ENCODE measurements at regions not wholly inside any gene's neighbourhood (a gene's known extent, or its start where the extent isn't known, plus 50 kb on each side); places are given as distances from the start of the nearest gene placed in this dataset.

DNA sequence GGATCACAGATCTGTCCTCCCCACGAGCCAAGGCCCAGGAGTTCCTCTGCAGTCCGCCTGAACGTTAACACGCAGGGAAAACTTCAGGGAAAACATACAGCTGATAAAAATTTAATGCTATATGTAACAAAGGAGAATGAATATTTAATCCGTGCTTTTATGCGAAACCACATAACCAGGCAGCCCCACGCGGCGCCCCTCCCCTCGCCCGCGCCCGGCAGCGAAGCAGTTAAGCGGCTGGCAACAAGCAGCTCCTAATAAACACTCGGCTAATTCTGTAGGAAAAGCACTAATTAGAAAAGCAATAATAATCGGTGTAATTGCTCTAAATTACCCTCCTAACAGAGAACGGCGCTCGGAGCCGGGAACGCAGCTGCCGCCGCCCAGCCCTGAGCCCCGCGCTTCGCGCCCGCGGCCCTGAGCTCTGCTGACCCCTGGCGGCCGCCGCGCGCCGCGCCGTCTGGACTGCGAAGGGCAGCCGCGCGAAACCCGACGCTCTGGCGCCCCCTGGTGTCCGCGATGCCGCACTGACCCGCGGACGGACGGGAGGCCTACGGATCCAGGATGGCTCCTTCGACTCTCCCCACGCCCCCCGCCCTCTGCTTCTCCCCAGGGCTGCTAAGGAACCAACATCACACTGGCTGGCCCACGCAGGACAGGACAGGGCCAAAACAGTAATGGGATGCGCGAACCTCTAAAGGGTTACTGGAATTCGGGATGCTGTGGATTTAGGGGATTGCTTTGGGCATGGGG, 181.4 kb downstream of the SMAD2 start (continued):
- TF ChIP-seq RBM34 (IDR thresholded peaks at IDR 0.05; ENCODE audit: borderline replicate concordance, insufficient read depth, low read length) = no peak
- TF ChIP-seq, protein P1, sequence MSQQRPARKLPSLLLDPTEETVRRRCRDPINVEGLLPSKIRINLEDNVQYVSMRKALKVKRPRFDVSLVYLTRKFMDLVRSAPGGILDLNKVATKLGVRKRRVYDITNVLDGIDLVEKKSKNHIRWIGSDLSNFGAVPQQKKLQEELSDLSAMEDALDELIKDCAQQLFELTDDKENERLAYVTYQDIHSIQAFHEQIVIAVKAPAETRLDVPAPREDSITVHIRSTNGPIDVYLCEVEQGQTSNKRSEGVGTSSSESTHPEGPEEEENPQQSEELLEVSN (IDR thresholded peaks at IDR 0.05; ENCODE audit: borderline replicate concordance in 1 of 2, extremely low read depth in 1 of 2, insufficient read depth in 1 of 2, insufficient read length in 1 of 2, low read depth in 1 of 2, low read length in 1 of 2, poor library complexity in 1 of 2, severe bottlenecking in 1 of 2) = peak in 1 of 2 experiments; percentile 65
- TF ChIP-seq CCNT2 (IDR thresholded peaks at IDR 0.05; ENCODE audit: borderline replicate concordance, extremely low read depth, insufficient read length, low read depth, low read length) = no peak
- TF ChIP-seq, protein P2, sequence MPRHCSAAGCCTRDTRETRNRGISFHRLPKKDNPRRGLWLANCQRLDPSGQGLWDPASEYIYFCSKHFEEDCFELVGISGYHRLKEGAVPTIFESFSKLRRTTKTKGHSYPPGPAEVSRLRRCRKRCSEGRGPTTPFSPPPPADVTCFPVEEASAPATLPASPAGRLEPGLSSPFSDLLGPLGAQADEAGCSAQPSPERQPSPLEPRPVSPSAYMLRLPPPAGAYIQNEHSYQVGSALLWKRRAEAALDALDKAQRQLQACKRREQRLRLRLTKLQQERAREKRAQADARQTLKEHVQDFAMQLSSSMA (CRISPR knock-in tag; IDR thresholded peaks at IDR 0.05) = no peak
- no peak for TF ChIP-seq CBFA2T2 (conservative IDR thresholded peaks at IDR 0.05)
- TF ChIP-seq, protein P3, sequence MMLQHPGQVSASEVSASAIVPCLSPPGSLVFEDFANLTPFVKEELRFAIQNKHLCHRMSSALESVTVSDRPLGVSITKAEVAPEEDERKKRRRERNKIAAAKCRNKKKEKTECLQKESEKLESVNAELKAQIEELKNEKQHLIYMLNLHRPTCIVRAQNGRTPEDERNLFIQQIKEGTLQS (IDR thresholded peaks at IDR 0.05) = no peak
- TF ChIP-seq, protein P3 (CRISPR knock-in tag; conservative IDR thresholded peaks at IDR 0.05) = no peak
- TF ChIP-seq EP300 (IDR thresholded peaks at IDR 0.05; ENCODE audit: low read length) = no peak
- TF ChIP-seq RNF2 (IDR thresholded peaks at IDR 0.05) = no peak
- no peak for TF ChIP-seq TRIM24 (IDR thresholded peaks at IDR 0.05)
- no peak for TF ChIP-seq BRD9 (IDR thresholded peaks at IDR 0.05; ENCODE audit: low read depth, partially characterized antibody)
- TF ChIP-seq STAG1 (CRISPR knock-in tag; IDR thresholded peaks at IDR 0.05; ENCODE audit: borderline replicate concordance) = peak; percentile 92
- TF ChIP-seq SMARCB1 (IDR thresholded peaks at IDR 0.05; ENCODE audit: insufficient read length, low read depth) = no peak
- no peak for TF ChIP-seq ZFPM2 (CRISPR knock-in tag; IDR thresholded peaks at IDR 0.05)
- TF ChIP-seq, protein P4, sequence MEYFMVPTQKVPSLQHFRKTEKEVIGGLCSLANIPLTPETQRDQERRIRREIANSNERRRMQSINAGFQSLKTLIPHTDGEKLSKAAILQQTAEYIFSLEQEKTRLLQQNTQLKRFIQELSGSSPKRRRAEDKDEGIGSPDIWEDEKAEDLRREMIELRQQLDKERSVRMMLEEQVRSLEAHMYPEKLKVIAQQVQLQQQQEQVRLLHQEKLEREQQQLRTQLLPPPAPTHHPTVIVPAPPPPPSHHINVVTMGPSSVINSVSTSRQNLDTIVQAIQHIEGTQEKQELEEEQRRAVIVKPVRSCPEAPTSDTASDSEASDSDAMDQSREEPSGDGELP (CRISPR knock-in tag; IDR thresholded peaks at IDR 0.05; ENCODE audit: borderline replicate concordance) = no peak
- no peak for TF ChIP-seq TAL1 (IDR thresholded peaks at IDR 0.05)
- TF ChIP-seq, protein P5, sequence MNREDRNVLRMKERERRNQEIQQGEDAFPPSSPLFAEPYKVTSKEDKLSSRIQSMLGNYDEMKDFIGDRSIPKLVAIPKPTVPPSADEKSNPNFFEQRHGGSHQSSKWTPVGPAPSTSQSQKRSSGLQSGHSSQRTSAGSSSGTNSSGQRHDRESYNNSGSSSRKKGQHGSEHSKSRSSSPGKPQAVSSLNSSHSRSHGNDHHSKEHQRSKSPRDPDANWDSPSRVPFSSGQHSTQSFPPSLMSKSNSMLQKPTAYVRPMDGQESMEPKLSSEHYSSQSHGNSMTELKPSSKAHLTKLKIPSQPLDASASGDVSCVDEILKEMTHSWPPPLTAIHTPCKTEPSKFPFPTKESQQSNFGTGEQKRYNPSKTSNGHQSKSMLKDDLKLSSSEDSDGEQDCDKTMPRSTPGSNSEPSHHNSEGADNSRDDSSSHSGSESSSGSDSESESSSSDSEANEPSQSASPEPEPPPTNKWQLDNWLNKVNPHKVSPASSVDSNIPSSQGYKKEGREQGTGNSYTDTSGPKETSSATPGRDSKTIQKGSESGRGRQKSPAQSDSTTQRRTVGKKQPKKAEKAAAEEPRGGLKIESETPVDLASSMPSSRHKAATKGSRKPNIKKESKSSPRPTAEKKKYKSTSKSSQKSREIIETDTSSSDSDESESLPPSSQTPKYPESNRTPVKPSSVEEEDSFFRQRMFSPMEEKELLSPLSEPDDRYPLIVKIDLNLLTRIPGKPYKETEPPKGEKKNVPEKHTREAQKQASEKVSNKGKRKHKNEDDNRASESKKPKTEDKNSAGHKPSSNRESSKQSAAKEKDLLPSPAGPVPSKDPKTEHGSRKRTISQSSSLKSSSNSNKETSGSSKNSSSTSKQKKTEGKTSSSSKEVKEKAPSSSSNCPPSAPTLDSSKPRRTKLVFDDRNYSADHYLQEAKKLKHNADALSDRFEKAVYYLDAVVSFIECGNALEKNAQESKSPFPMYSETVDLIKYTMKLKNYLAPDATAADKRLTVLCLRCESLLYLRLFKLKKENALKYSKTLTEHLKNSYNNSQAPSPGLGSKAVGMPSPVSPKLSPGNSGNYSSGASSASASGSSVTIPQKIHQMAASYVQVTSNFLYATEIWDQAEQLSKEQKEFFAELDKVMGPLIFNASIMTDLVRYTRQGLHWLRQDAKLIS (CRISPR knock-in tag; IDR thresholded peaks at IDR 0.05) = no peak
- TF ChIP-seq ZNF3 (CRISPR knock-in tag; IDR thresholded peaks at IDR 0.05) = no peak
- TF ChIP-seq JUNB (CRISPR knock-in tag; conservative IDR thresholded peaks at IDR 0.05) = no peak
- no peak for TF ChIP-seq PYGO2 (tag; IDR thresholded peaks at IDR 0.05)
- no peak for TF ChIP-seq MCM7 (IDR thresholded peaks at IDR 0.05)

Data from K562 (cell line).